GM19395 (cell line): ENCODE measurements at regions not wholly inside any gene's neighbourhood (a gene's known extent, or its start where the extent isn't known, plus 50 kb on each side); places are given as distances from the start of the nearest gene placed in this dataset.

Experiments used
- ATAC-seq: cut with Tn5 transposase; IDR thresholded peaks from one replicate; pipeline ENCODE4 v1.9.1; 2021; ENCODE audit warnings: mild to moderate bottlenecking, moderate library complexity; ENCODE audit not compliant: unreplicated experiment

GRCh38 chr13:31675440-31675953 lies 63.8 kb upstream of the RXFP2 start:
- ATAC-seq = no peak

GRCh38 chr13:31681133-31681532 lies 58.2 kb upstream of the RXFP2 start:
- no peak for ATAC-seq

GRCh38 chr13:31684466-31684865 lies 54.9 kb upstream of the RXFP2 start:
- no peak for ATAC-seq

- no peak for ATAC-seq
These were observed 52.5 kb upstream of the RXFP2 start for GRCh38 chr13:31686670-31687425.
